ENCODE measurements at regions not wholly inside any gene's neighbourhood (a gene's known extent, or its start where the extent isn't known, plus 50 kb on each side); places are given as distances from the start of the nearest gene placed in this dataset.

DNA sequence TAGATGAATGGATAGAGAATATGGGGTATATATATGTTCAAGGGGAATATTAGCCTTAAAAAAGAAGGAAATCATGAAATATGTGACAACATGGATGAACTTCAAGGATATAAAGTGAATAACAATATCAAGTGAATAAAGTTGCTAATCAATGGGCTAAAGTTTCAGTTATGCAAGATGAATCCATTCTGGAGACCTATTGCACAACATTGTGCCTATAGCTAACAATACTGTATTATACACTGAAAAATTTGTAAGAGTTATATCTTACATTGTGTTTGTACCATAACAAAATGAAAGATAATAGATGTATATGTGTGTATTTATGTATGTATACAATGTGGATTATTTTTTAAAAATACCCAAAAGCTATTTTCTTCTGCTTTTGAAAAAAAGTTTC is 96.3 kb upstream of the DPYD start:
- DNase-seq = no peak
- H3K36me3 ChIP-seq = no peaks in the 10 kb centered on the region
- H3K27ac ChIP-seq = no peak overlapping the region
- intact Hi-C loops (cut with DNase I) = no loop called here
- H3K27me3 ChIP-seq = no peaks in the 10 kb centered on the region
- H3K4me3 ChIP-seq = no peak overlapping the region
- TF ChIP-seq POLR2A (IDR thresholded peaks at IDR 0.05) (no peak), EP300 (IDR thresholded peaks at IDR 0.05) (no peak), POLR2AphosphoS5 (IDR thresholded peaks at IDR 0.05) (no peak)
- TF ChIP-seq, protein P1, sequence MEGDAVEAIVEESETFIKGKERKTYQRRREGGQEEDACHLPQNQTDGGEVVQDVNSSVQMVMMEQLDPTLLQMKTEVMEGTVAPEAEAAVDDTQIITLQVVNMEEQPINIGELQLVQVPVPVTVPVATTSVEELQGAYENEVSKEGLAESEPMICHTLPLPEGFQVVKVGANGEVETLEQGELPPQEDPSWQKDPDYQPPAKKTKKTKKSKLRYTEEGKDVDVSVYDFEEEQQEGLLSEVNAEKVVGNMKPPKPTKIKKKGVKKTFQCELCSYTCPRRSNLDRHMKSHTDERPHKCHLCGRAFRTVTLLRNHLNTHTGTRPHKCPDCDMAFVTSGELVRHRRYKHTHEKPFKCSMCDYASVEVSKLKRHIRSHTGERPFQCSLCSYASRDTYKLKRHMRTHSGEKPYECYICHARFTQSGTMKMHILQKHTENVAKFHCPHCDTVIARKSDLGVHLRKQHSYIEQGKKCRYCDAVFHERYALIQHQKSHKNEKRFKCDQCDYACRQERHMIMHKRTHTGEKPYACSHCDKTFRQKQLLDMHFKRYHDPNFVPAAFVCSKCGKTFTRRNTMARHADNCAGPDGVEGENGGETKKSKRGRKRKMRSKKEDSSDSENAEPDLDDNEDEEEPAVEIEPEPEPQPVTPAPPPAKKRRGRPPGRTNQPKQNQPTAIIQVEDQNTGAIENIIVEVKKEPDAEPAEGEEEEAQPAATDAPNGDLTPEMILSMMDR (IDR thresholded peaks at IDR 0.05) = no peak
- H3K4me1 ChIP-seq = no peaks in the 10 kb centered on the region
- H3K9me3 ChIP-seq = no peaks in the 10 kb centered on the region

DNA sequence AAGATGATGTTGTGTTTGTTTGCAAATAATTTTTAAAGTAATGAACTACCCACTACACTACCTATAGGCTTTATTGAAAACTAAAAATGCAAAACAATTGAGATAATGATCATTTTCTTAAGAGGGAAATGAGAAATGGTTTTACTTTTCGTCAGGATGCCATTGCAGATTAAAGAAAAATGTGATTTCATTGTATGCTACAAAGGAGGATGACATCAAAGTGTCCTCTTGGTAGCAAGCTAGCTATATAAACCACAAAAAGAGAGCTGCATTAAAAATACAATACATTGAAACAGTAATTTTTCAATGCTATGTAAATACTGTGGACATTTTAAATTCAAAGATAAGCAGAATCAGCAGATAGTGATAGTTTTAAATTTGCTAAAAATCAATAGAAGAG is 87.5 kb upstream of the DPYD start:
- no peaks in the 10 kb centered on the region for H3K4me1 ChIP-seq
- H3K36me3 ChIP-seq = no peaks in the 10 kb centered on the region
- intact Hi-C loops (cut with DNase I) = no loop called here
- H3K4me3 ChIP-seq = no peak overlapping the region
- no peaks in the 10 kb centered on the region for H3K9me3 ChIP-seq
- TF ChIP-seq EP300 (IDR thresholded peaks at IDR 0.05) (no peak), POLR2A (IDR thresholded peaks at IDR 0.05) (no peak), POLR2AphosphoS5 (IDR thresholded peaks at IDR 0.05) (no peak)
- TF ChIP-seq, protein P1 (IDR thresholded peaks at IDR 0.05) = no peak
- no peak for DNase-seq
- no peak overlapping the region for H3K27ac ChIP-seq
- H3K27me3 ChIP-seq = no peaks in the 10 kb centered on the region
- WGBS, 2 donors = 70 to 80% methylated on average over 1 of the region's 1 CpG

DNA sequence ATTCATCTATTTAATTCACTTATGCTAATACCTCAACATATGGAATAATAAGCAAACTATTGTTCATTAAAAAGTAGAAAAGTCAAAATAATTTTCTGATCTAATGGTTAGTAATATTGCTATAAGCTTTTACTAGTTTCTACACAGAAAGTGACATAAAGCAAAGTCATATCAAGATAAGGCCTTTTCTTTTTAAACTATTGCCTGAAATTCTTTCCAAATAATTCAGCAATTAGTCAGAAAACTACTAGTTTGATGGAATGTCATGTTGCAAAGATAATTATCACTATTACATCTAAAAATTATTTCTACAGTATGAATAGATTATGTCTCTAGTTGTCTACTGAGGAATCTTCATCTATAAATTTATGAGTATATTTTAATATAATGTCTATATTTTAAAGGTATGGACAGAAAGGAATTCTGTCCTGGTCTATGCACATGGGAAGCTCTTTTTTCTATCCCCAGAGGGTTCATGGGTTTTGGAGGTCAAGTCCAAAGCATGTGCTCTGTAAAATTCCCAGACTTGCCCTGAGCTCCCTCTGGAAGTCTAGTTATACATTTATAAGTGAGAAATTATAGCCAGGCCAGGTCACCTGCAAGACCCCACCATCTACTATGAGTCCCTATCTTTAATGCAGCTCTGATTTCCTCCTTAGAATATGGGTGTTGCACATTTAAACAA is 84.6 kb upstream of the DPYD start:
- Histone ChIP-seq H3K27ac (no peak overlapping the region), H3K36me3 (no peaks in the 10 kb centered on the region), H3K9me3 (no peaks in the 10 kb centered on the region), H3K4me1 (no peaks in the 10 kb centered on the region), H3K4me3 (no peak overlapping the region), H3K27me3 (no peaks in the 10 kb centered on the region)
- DNase-seq = no peak
- intact Hi-C loops (cut with DNase I) = no loop called here
- TF ChIP-seq, protein P1 (IDR thresholded peaks at IDR 0.05) = no peak
- TF ChIP-seq POLR2A (IDR thresholded peaks at IDR 0.05) (no peak), EP300 (IDR thresholded peaks at IDR 0.05) (no peak), POLR2AphosphoS5 (IDR thresholded peaks at IDR 0.05) (no peak)

DNA sequence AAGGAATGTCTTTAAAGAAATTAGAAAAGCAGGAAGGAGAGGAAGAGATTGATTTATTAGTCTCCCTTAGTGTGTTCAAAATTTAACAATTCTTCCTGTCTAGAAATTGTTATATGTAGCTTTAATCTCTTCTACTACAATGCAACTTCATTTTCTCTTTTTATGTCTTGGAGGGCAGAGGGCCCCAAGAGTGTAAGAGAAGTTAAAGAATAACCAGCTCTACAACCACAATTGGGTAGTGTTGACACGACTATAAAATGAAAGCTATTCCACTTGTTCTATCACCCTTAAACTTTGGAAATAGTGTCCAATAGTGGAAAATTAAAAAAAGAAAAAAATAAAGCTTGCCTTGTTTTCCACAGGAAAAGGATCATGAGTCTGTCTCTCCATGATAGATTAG is 82.6 kb upstream of the DPYD start:
- Histone ChIP-seq H3K4me1 (no peaks in the 10 kb centered on the region), H3K27ac (no peak overlapping the region), H3K4me3 (no peak overlapping the region), H3K36me3 (no peaks in the 10 kb centered on the region), H3K9me3 (no peaks in the 10 kb centered on the region), H3K27me3 (no peaks in the 10 kb centered on the region)
- intact Hi-C loops (cut with DNase I) = no loop called here
- no peak for DNase-seq
- TF ChIP-seq POLR2AphosphoS5 (IDR thresholded peaks at IDR 0.05) (no peak), POLR2A (IDR thresholded peaks at IDR 0.05) (no peak), EP300 (IDR thresholded peaks at IDR 0.05) (no peak)
- TF ChIP-seq, protein P1 (IDR thresholded peaks at IDR 0.05) = no peak
- 10 to 53% methylated on average over 1 of the region's 1 CpG for WGBS, 2 donors

DNA sequence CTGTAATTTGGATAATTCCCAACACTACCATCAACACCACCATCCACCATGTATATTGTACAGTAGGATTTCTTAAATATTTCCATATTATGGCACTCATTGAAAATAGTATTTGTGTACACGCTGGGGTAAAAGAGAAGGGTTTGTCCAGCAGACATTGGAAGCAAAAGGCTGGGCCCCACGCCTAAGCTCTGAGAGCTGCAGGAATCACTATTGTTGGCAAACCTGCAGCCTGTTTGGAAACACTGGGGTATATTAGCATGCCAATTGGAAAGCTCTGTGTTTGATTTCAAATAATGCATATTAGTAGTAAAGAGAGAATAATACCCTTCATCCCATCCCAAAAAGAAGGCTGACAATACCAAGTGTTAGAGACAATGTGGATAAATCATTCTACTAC is 81.5 kb upstream of the DPYD start:
- Histone ChIP-seq H3K9me3 (no peaks in the 10 kb centered on the region), H3K4me1 (no peaks in the 10 kb centered on the region), H3K27me3 (no peaks in the 10 kb centered on the region), H3K36me3 (no peaks in the 10 kb centered on the region), H3K4me3 (no peak overlapping the region), H3K27ac (no peak overlapping the region)
- intact Hi-C loops (cut with DNase I) = no loop called here
- 53 to 78% methylated on average over 2 of the region's 2 CpGs for WGBS, 2 donors
- DNase-seq = no peak
- TF ChIP-seq, protein P1 (IDR thresholded peaks at IDR 0.05) = no peak
